Neural crest cell (in vitro differentiated cells): ENCODE measurements at regions not wholly inside any gene's neighbourhood (a gene's known extent, or its start where the extent isn't known, plus 50 kb on each side); places are given as distances from the start of the nearest gene placed in this dataset.

Experiments
- DNase-seq: peaks from one replicate; pipeline ENCODE4 v3.0.0; 2021; ENCODE audit warnings: low read depth, mixed read lengths, low spot score
- H3K27ac Mint-ChIP-seq: one replicate; pipeline ENCODE4 v1.8.0; 2021; ENCODE audit warnings: mild to moderate bottlenecking, mixed read lengths; ENCODE audit not compliant: unreplicated experiment
- H3K27me3 Mint-ChIP-seq: 2 replicates; pipeline ENCODE4 v1.8.0; 2021; ENCODE audit warnings: low read depth, mild to moderate bottlenecking, mixed read lengths
- H3K36me3 Mint-ChIP-seq: 2 replicates; pipeline ENCODE4 v1.8.0; 2021; ENCODE audit warnings: low read depth, mild to moderate bottlenecking, mixed read lengths
- H3K4me1 Mint-ChIP-seq: 2 replicates; pipeline ENCODE4 v1.8.0; 2021; ENCODE audit warnings: mixed read lengths
- H3K4me3 Mint-ChIP-seq: one replicate; pipeline ENCODE4 v1.8.0; 2021; ENCODE audit warnings: mild to moderate bottlenecking, mixed read lengths
- H3K9me3 Mint-ChIP-seq: 2 replicates; pipeline ENCODE4 v1.8.0; 2021; ENCODE audit warnings: mixed read lengths
- CTCF ChIP-seq: fragments of 200-600 bp; sonication (generic); conservative IDR thresholded peaks from 2 replicates; pipeline ENCODE4 v1.5.0; 2021; ENCODE audit warnings: antibody characterized with exemption, mild to moderate bottlenecking

- Mint-ChIP-seq H3K27ac (no peak overlapping the region), H3K4me1 (no peaks in the 10 kb centered on the region), H3K4me3 (no peak overlapping the region), H3K36me3 (no peaks in the 10 kb centered on the region), H3K9me3 (no peaks in the 10 kb centered on the region), H3K27me3 (peaks cover 29% of the 10 kb centered on the region)
- no peak for DNase-seq
- TF ChIP-seq CTCF, result no peak
These were observed 189.1 kb upstream of the POU3F1 start for GRCh38 chr1:38235705-38236104.

GRCh38 chr1:38231941-38232340, 185.3 kb upstream of the POU3F1 start:
- no peak for TF ChIP-seq CTCF
- no peaks in the 10 kb centered on the region for H3K36me3 Mint-ChIP-seq

GRCh38 chr1:38228718-38229117, 182.1 kb upstream of the POU3F1 start:
- no peaks in the 10 kb centered on the region for H3K9me3 Mint-ChIP-seq
- H3K4me3 Mint-ChIP-seq, result no peak overlapping the region
- H3K36me3 Mint-ChIP-seq, result no peaks in the 10 kb centered on the region
- DNase-seq, result no peak
- TF ChIP-seq CTCF, result no peak
- no peak overlapping the region for H3K27ac Mint-ChIP-seq
- H3K4me1 Mint-ChIP-seq, result peaks cover 4% of the 10 kb centered on the region
- peaks cover 3% of the 10 kb centered on the region for H3K27me3 Mint-ChIP-seq

More at GRCh38 chr1:38231941-38232340, 185.3 kb upstream of the POU3F1 start:
- Mint-ChIP-seq H3K4me3 (no peak overlapping the region), H3K4me1 (no peaks in the 10 kb centered on the region), H3K9me3 (no peaks in the 10 kb centered on the region), H3K27ac (no peak overlapping the region), H3K27me3 (peaks cover 19% of the 10 kb centered on the region)
- DNase-seq, result no peak

GRCh38 chr1:38225745-38226144, 179.2 kb upstream of the POU3F1 start:
- Mint-ChIP-seq H3K4me3 (no peak overlapping the region), H3K27ac (no peak overlapping the region), H3K27me3 (peaks cover 4% of the 10 kb centered on the region), H3K4me1 (peaks cover 4% of the 10 kb centered on the region), H3K9me3 (no peaks in the 10 kb centered on the region), H3K36me3 (no peaks in the 10 kb centered on the region)
- TF ChIP-seq CTCF, result no peak
- no peak for DNase-seq

- Mint-ChIP-seq H3K4me1 (peaks cover 4% of the 10 kb centered on the region), H3K27me3 (peaks cover 4% of the 10 kb centered on the region)
- no peak for TF ChIP-seq CTCF
These were observed 176.8 kb upstream of the POU3F1 start for GRCh38 chr1:38223391-38223790.

GRCh38 chr1:38222891-38223290, 176.3 kb upstream of the POU3F1 start:
- peaks cover 4% of the 10 kb centered on the region for H3K27me3 Mint-ChIP-seq

More at GRCh38 chr1:38223391-38223790, 176.8 kb upstream of the POU3F1 start:
- Mint-ChIP-seq H3K36me3 (no peaks in the 10 kb centered on the region), H3K27ac (no peak overlapping the region), H3K9me3 (no peaks in the 10 kb centered on the region), H3K4me3 (no peak overlapping the region)
- no peak for DNase-seq

More at GRCh38 chr1:38222891-38223290, 176.3 kb upstream of the POU3F1 start:
- DNase-seq, result no peak
- Mint-ChIP-seq H3K4me1 (peaks cover 4% of the 10 kb centered on the region), H3K4me3 (no peak overlapping the region), H3K27ac (no peak overlapping the region), H3K36me3 (no peaks in the 10 kb centered on the region), H3K9me3 (no peaks in the 10 kb centered on the region)
- no peak for TF ChIP-seq CTCF
